HG02870 (cell line): ENCODE measurements at regions not wholly inside any gene's neighbourhood (a gene's known extent, or its start where the extent isn't known, plus 50 kb on each side); places are given as distances from the start of the nearest gene placed in this dataset.
"Not testable (repeated sequence)": the region's sequence is repeated elsewhere in the genome, so short reads cannot be mapped to it uniquely, and the experiment has no call there.

Experiments used
- ATAC-seq: cut with Tn5 transposase; IDR thresholded peaks from one replicate; pipeline ENCODE4 v1.9.1; 2021; ENCODE audit warnings: mild to moderate bottlenecking, moderate library complexity; ENCODE audit not compliant: unreplicated experiment

DNA sequence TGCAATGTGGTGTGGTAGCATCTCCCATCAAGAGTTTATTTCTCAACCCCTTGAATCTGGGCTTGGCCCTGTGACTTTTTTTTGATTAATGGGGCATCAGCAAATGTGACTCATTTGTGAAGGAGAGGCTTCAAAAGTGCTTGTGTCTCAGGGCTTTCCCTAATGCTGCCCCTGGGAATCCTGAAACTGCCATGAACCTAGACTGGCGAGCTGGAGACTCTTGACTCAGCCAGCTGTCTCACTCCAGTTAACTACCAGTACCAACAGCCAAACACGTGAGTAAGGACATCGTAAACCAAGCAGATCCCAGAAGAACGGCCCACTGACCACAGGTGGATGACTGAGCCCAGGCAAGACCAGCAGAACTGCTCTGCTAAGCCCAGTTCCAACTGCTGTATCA is 72.8 kb upstream of the ADTRP start:
- ATAC-seq: no peak

DNA sequence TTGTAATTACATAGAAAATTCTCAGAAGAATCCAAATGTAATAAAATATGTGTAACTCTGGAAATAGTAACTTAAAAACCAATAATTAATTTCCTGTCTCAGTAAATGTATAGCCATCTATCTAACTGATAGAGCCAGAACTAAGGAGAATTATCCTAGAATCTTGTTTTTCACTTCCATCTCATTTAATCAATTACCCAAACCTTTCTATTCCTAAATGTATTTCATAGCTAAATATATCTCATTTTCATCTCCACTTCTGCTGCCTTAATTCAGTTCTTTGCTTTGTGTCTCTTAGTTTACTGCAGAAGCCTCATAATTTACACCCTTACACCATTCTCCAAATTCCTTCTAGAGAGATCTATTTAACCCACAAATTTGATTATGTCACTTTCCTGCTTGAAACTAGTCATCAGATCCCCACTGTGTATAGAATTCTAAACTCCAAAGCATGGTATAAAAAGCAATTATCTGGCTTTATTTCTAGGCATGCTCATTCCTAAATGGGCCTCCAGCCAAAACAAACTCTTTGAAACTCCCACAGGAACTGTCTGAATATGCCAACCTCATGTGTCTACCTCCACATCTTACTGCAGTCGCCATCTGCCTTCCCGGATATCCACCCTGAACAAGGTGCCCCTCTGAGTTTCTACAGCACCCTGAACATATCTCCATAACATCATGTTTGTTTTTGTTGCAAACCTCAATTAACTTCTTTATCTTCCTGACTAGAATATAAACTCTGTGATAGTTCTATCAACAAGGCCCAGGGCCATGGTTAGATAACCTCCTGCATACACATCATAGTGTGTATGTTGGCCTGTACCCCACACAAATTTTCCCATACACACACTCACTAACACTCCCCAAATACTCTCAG is 70.5 kb upstream of the ADTRP start:
- ATAC-seq: no peak

DNA sequence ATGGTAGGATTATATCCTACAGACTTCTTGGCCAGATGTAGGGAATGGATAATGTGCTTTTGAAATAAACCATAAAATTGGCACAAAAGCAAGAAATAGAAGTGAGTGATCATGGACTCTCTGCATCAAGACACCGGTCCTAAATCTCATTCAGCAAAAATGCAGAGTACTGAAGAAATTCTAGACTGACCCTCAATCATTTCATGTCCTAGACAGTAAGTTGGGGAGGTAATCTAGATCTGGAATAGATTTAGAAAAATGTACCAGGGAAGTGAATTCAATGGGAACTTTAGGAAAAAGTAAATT is 69.7 kb upstream of the ADTRP start:
- no peak for ATAC-seq

DNA sequence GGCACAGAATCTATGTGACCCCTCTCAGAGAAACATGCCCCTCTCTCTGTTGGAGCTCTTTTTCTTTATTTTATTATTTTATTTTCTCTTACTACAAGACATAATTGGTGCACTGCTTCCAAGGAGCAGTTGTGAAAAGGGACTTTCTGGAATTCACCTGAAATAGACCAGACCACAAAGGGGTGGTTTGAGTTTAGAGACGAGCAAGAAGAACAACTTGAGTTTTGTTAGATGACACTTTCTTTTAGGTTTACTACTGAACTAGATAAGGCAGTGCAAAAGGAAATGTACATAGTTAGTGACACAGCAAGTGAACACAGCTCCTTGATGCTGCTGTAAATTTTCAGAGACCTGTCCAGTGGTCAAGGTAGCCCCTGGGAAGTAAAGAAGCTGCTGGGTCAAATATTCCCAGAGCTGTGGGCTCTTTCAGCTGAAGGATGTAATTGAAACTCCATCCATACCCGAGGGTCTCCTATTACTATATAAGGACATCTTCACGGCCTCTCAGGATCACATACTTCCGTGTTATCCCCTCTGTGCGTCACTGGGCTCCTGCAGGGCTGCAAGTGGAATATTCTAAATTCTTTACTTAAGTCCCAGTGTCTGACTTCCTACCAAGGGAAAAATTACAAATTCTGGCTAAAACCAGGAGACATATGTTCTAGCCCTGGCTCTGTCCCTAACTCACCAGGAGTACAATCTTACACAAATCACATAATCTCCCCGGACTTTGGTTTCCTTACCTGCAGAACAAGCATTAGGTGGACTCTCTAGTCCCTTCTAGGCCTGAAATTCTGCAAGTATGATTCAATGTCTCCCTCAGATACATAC is 69.1 kb upstream of the ADTRP start:
- ATAC-seq: no peak

DNA sequence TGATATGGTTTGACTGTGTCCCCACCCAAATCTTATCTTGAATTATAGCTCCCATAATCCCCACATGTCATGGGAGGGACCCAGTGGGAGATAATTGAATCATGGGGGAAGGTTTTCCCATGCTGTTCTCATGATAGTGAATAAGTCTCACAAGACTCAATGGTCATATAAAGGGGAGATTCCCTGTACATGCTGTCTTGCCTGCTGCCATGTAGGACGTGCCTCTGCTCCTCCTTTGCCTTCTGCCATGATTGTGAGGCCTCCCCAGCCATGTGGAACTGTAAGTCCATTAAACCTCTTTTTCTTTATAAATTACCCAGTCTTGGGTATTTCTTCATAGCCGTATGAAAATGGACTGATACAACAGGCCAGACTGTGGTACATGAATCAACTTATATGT is 68.5 kb upstream of the ADTRP start:
- not testable (repeated sequence) for ATAC-seq

DNA sequence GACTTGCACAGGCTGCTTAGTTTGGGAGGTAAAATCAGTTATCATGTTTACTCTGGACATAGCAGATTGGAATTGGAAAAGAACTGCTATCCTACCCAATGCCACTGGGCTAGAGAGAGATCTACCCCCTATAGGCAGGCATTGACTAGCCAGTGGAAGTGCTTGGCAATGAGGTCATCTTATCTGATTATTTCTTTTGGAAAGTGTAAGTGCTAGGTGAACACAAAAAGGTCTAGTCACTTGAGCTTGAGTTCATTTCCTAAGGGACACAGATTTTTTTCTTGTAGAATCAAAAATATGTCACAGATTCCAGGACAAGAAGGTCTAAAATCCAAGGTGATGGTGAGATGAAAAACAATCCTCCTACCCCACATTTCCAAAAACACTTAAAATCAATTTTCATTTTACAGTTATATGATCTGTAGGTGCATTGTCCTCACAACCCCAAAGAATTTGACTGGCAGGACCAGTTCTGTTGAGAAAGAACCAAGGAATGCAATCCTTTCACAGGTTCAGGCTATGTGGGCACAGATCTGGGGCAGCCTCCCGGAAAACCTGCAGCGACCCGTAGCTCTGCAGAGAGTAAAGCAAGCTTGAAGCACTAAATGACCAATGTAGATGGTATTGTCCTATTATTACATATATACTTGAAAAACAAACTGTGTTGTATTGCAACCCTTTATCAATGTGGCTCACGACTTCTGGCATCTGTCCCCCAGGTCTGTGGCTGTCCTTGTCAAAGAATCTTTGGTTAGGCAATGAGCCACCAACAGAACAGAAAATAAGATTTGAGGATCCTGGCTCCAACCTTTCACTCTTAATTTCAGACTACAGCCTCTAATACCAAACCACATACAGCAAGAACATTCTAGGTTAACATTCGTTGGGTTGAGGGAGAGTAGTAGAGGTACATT is 67.3 kb upstream of the ADTRP start:
- ATAC-seq: no peak

DNA sequence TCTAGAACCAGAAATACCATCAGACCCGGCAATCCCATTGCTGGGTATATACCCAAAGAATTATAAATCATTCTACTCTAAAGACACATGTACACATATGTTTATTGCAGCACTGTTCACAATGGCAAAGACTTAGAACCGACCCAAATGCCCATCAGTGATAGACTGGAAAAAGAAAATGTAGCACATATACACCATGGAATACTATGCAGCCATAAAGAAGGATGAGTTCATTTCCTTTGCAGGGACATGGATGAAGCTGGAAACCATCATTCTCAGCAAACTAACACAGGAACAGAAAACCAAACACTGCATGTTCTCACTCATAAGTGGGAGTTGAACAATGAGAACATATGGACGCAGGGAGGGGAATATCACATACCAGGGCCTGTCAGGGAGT is 64.2 kb upstream of the ADTRP start:
- not testable (repeated sequence) for ATAC-seq

DNA sequence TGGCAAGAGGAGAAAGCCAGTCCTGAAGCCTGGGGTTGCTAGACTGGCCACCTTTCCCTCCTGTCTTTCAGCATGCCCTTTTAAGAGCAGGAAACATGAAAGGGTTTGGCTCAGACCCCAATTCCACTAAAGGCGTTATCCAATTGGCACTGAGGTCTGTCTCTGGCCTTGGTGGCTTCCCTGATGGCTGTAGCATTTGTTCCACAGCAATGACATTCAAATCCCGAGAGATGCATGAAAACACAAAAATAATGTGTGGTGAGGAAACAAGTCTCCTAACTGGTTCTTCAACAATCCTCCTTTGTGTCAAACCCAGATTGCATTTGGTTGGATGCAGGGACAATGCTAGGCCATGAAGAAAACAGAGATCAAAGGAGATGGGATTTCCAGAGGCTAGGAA is 56.5 kb upstream of the ADTRP start:
- no peak for ATAC-seq

DNA sequence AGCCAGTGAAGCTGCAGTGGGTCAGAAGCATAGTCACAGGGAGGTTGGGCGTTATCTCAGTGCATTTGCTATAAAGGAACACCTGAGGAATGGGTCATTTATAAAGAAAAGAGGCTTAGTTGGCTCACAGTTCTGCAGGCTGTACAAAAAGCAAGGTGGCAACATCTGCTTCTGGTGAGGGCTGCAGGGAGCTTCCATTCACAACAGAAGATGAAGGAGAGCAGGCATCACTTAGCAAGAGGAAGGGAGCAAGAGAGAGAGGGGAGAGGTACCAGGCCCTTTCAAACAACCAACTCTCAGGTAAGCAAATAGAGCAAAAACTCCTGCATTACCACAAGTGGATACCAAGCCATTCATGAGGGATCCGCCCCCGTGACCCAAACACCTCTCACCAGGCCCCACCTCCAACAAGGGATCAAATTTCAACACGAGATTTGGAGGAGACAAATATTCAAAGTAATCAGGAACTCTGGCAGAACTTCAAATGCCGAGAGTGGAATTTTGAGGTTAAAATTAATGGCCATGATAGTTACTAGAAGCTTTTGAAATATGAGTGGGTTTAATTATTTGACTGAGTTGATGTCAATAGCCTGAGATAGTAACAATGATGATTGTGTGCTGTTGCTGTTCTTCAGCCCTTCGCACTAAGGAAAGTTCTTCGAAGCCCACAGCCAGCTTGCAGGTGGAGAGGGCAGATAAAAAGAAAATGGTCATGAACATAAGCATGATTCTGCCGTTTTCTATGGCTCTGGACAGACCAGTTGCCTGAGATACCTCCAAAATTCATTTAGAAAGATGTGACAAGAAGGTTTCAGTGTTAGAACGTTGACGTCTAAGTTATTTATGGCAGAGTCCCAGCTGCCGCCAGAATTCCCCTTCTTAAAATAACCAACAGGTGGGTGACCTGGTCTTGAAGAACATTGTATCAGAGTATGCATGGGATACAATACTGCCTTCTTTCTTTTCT is 55.3 kb upstream of the ADTRP start:
- ATAC-seq: peak; percentile 67

DNA sequence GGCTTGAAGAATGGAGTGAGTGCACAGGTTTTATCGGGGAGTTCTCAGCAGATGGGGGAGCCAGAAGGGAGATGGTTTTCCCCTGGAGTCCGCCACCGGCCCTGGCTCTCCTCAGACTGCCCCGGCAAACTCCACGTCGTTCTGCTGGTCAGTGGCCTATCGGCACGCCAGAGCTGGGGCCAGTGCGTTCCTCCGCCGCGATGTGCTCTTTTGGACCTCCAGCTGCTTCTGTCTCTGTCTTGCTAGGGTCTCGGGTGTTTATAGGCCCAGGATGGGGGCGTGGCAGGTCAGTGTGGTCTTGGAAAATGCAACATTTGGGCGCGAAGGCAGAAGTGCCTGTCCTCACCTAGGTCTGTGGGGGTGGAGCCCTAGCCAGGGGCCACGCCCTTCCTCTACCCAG is 53.0 kb upstream of the ADTRP start:
- no peak for ATAC-seq

DNA sequence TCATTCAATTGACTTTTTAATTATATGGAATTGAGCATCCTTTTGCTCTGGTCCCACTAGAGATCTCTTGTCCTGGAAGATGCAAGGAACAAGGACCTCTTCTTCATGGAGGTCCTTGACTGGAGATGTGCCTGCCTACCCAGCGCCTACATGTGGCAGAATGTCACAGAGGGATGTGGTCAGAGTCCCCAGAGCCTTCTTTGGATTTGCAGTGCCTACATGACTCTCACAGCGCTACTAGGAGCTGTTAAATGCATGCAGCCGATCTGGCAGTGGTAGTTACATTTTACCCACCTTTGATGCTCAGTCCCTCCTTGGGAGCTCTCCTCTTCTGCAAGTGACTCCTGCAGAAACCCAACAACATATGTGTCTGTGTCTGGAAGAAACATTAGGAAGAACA is 51.9 kb upstream of the ADTRP start:
- ATAC-seq: no peak

DNA sequence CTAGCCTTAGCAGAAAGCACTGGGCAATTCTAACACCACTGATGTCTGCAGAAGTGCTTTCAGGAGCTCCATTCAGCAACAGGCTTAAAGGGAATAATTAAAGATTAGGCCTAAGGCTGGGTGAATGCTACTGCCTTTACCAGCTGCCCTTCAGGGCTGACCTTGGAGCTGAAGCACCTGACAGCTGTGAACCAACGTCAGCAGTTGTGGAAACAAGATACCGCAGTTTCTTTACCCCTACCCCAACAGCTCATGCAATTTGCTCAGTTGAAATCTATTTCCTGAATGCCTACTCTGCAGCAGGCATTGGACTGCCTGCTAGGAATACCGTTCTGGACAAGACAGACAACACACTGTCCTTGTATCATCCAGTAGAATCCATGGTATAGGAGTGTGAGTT is 51.5 kb upstream of the ADTRP start:
- no peak for ATAC-seq

DNA sequence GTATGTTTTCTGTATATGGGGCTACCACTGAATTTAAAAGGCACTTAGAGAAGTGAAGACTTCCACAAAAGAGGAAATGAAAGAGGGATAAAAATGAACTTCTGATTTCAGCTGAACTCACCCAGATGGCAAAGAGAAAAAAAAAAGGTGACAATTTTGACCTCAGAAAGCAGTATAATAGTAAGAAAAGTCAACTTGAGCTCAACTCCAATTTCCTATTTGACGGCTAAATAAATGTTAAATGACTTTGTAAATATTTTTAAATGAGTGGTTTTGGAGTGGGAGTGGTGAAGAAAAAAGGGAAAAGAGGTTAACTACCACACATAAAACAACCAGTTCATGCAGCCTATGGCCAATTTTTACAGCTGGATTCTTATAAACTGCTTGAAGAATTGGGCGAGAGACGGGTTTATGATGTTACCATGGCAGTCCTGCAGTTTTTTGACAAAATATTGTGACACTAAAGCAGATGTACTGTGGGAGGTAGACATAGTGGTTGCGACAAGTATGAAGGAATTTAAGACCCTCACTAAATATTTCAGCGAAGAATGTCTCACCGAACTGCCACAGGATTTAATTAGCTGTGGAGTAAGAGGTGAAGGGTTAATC is 49.8 kb upstream of the ADTRP start:
- no peak for ATAC-seq
